H9 (cell line): ENCODE measurements at regions not wholly inside any gene's neighbourhood (a gene's known extent, or its start where the extent isn't known, plus 50 kb on each side); places are given as distances from the start of the nearest gene placed in this dataset.

Source experiments
- DNase-seq: peaks from one replicate; pipeline ENCODE4 v3.0.0-alpha.2; 2017
- H2AFZ ChIP-seq: one replicate; pipeline ENCODE4 v1.6.1; 2013; ENCODE audit warnings: mild to moderate bottlenecking, low read length, control low read depth, moderate library complexity
- H2AK5ac ChIP-seq: 2 replicates; pipeline ENCODE4 v1.6.1; 2013; ENCODE audit warnings: low read length, control low read depth, mixed read lengths; ENCODE audit not compliant: insufficient read length
- H2BK120ac ChIP-seq: one replicate; pipeline ENCODE4 v1.6.1; 2013; ENCODE audit warnings: low read depth, mild to moderate bottlenecking, low read length, control low read depth, inconsistent platforms; ENCODE audit not compliant: poor library complexity, severe bottlenecking
- H2BK12ac ChIP-seq: 2 replicates; pipeline ENCODE4 v1.6.1; 2013; ENCODE audit warnings: low read length, control low read depth, mixed read lengths, low read depth; ENCODE audit not compliant: insufficient read length
- H2BK15ac ChIP-seq: 2 replicates; pipeline ENCODE4 v1.6.1; 2013; ENCODE audit warnings: low read depth, low read length, control low read depth
- H2BK20ac ChIP-seq: one replicate; pipeline ENCODE4 v1.6.1; 2013; ENCODE audit warnings: low read depth, mild to moderate bottlenecking, low read length, control low read depth, inconsistent platforms; ENCODE audit not compliant: poor library complexity, severe bottlenecking
- H2BK5ac ChIP-seq: 2 replicates; pipeline ENCODE4 v1.6.1; 2013; ENCODE audit warnings: low read length, control low read depth, mixed read lengths; ENCODE audit not compliant: insufficient read length
- H3K14ac ChIP-seq: 2 replicates; pipeline ENCODE4 v1.6.1; 2013; ENCODE audit warnings: low read length, control low read depth; ENCODE audit not compliant: insufficient read depth
- H3K18ac ChIP-seq: 2 replicates; pipeline ENCODE4 v1.6.1; 2013; ENCODE audit warnings: low read depth, mild to moderate bottlenecking, mixed read lengths, low read length, control low read depth; ENCODE audit not compliant: insufficient read length
- H3K23ac ChIP-seq: 2 replicates; pipeline ENCODE4 v1.6.1; 2013; ENCODE audit warnings: low read length, control low read depth, mixed read lengths, low read depth; ENCODE audit not compliant: insufficient read length
- H3K23me2 ChIP-seq: 2 replicates; pipeline ENCODE4 v1.6.1; 2013; ENCODE audit warnings: low read depth, mild to moderate bottlenecking, mixed read lengths, low read length, control low read depth; ENCODE audit not compliant: insufficient read length, poor library complexity, severe bottlenecking
- H3K27ac ChIP-seq: 2 replicates; pipeline ENCODE4 v1.5.1; 2013; ENCODE audit warnings: low read length, control low read depth, mixed read lengths, low read depth; ENCODE audit not compliant: insufficient read length
- H3K27me3 ChIP-seq: 2 replicates; pipeline ENCODE4 v1.6.1; 2013; ENCODE audit warnings: low read length, control low read depth, inconsistent platforms; ENCODE audit not compliant: insufficient read depth
- H3K4ac ChIP-seq: 2 replicates; pipeline ENCODE4 v1.6.1; 2013; ENCODE audit warnings: low read depth, mild to moderate bottlenecking, control low read depth, inconsistent platforms, low read length, moderate library complexity
- H3K4me1 ChIP-seq: 2 replicates; pipeline ENCODE4 v1.6.1; 2013; ENCODE audit warnings: low read length, control low read depth, inconsistent platforms; ENCODE audit not compliant: insufficient read depth
- H3K4me2 ChIP-seq: 2 replicates; pipeline ENCODE4 v1.6.1; 2013; ENCODE audit warnings: low read length, control low read depth, mixed read lengths; ENCODE audit not compliant: insufficient read length, insufficient read depth
- H3K56ac ChIP-seq: 2 replicates; pipeline ENCODE4 v1.6.1; 2013; ENCODE audit warnings: low read depth, mild to moderate bottlenecking, mixed read lengths, low read length, control low read depth; ENCODE audit not compliant: insufficient read length
- H3K79me1 ChIP-seq: 2 replicates; pipeline ENCODE4 v1.6.1; 2013; ENCODE audit warnings: low read depth, mild to moderate bottlenecking, moderate library complexity, low read length, control low read depth, inconsistent platforms; ENCODE audit not compliant: insufficient read depth, poor library complexity, severe bottlenecking
- H3K79me2 ChIP-seq: 2 replicates; pipeline ENCODE4 v1.6.1; 2013; ENCODE audit warnings: low read length, control low read depth, inconsistent platforms; ENCODE audit not compliant: insufficient read depth
- H3K9ac ChIP-seq: 2 replicates; pipeline ENCODE4 v1.6.1; 2013; ENCODE audit warnings: low read length, control low read depth, mixed read lengths; ENCODE audit not compliant: insufficient read length; ENCODE audit errors: extremely low read depth
- H3K9me3 ChIP-seq: one replicate; pipeline ENCODE4 v1.6.1; 2013; ENCODE audit warnings: low read depth, low read length, inconsistent platforms; ENCODE audit not compliant: control insufficient read depth
- H3T11ph ChIP-seq: one replicate; pipeline ENCODE4 v1.6.1; 2013; ENCODE audit warnings: mild to moderate bottlenecking, low read length, control low read depth, inconsistent platforms
- H4K20me1 ChIP-seq: one replicate; pipeline ENCODE4 v1.6.1; 2013; ENCODE audit not compliant: control insufficient read depth, insufficient read length, insufficient read depth
- H4K5ac ChIP-seq: 2 replicates; pipeline ENCODE4 v1.6.1; 2013; ENCODE audit warnings: low read depth, mild to moderate bottlenecking, mixed read lengths, low read length, control low read depth; ENCODE audit not compliant: insufficient read length
- H4K8ac ChIP-seq: replicated peaks from 2 replicates; pipeline ENCODE4 v1.6.1; 2013; ENCODE audit warnings: low read length, control low read depth, mixed read lengths, low read depth; ENCODE audit not compliant: insufficient read length
- H4K91ac ChIP-seq: 2 replicates; pipeline ENCODE4 v1.6.1; 2013; ENCODE audit warnings: low read depth, mild to moderate bottlenecking, moderate library complexity, mixed read lengths, low read length, control low read depth; ENCODE audit not compliant: insufficient read length
- H3K27ac Mint-ChIP-seq, 3 experiments: 2 replicates in 2 of 3; 3 replicates in 1 of 3; pipeline ENCODE4 v1.8.0; 2020 to 2021; ENCODE audit warnings: mixed read lengths in 3 of 3, mild to moderate bottlenecking in 1 of 3, moderate library complexity in 1 of 3
- H3K27me3 Mint-ChIP-seq: 2 replicates; pipeline ENCODE4 v1.8.0; 2021; ENCODE audit warnings: low read depth, mild to moderate bottlenecking, moderate library complexity, mixed read lengths
- H3K36me3 Mint-ChIP-seq, 3 experiments: 2 replicates in 2 of 3; 3 replicates in 1 of 3; pipeline ENCODE4 v1.8.0; 2020 to 2021; ENCODE audit warnings: low read depth in 3 of 3, mixed read lengths in 3 of 3; ENCODE audit not compliant: insufficient read depth in 1 of 3
- H3K4me1 Mint-ChIP-seq, 2 experiments: 2 replicates each; pipeline ENCODE4 v1.8.0; 2020; ENCODE audit warnings: mixed read lengths in 2 of 2
- H3K4me3 Mint-ChIP-seq, 2 experiments: 2 replicates in 1 of 2; 3 replicates in 1 of 2; pipeline ENCODE4 v1.8.0; 2020 to 2021; ENCODE audit warnings: mild to moderate bottlenecking in 2 of 2, mixed read lengths in 2 of 2, moderate library complexity in 1 of 2
- H3K9me3 Mint-ChIP-seq, 2 experiments: 2 replicates in 1 of 2; 3 replicates in 1 of 2; pipeline ENCODE4 v1.8.0; 2020; ENCODE audit warnings: mild to moderate bottlenecking in 2 of 2, mixed read lengths in 2 of 2, moderate library complexity in 1 of 2
- CTCF ChIP-seq: fragments of 200-600 bp; sonication (generic); conservative IDR thresholded peaks from 3 replicates; pipeline ENCODE4 v1.8.0; 2021; ENCODE audit warnings: antibody characterized with exemption, mild to moderate bottlenecking
- WGBS: extraction: QIAGEN DNeasy Blood & Tissue Kit; methylation state at CpG from one replicate; pipeline ENCODE4 v1.1.7; 2013; ENCODE audit warnings: missing lambda C conversion rate, low lambda C conversion rate, mixed read lengths; ENCODE audit not compliant: insufficient read length; ENCODE audit errors: extremely low coverage; 5-methylcytosine and 5-hydroxymethylcytosine counted together

- H3K9ac ChIP-seq = no peak overlapping the region
- H3K9me3 ChIP-seq = no peaks in the 10 kb centered on the region
- H2BK12ac ChIP-seq = no peak overlapping the region
- no peaks in the 10 kb centered on the region; a peak in 2 of 7 replicates for H3K36me3 Mint-ChIP-seq
- WGBS = 100% methylated on average over 1 of the region's 2 CpGs
- H3K27ac Mint-ChIP-seq = no peak overlapping the region; a peak in 1 of 7 replicates
- no peak overlapping the region for H3K27ac ChIP-seq
- H3K79me1 ChIP-seq = no peaks in the 10 kb centered on the region
- H3K79me2 ChIP-seq = no peaks in the 10 kb centered on the region
- no peak overlapping the region for H2AFZ ChIP-seq
- no peak for TF ChIP-seq CTCF
- H4K91ac ChIP-seq = no peak overlapping the region
- H3K4me3 Mint-ChIP-seq = no peak overlapping the region
- H2BK15ac ChIP-seq = no peak overlapping the region
- peaks cover 19 to 20% of the 10 kb centered on the region in 2 experiments for H3K9me3 Mint-ChIP-seq
- no peaks in the 10 kb centered on the region for H4K20me1 ChIP-seq
- no peak overlapping the region for H3K14ac ChIP-seq
- DNase-seq = no peak
- H4K5ac ChIP-seq = no peak overlapping the region
- H3K4ac ChIP-seq = no peak overlapping the region
- no peak overlapping the region for H2BK20ac ChIP-seq
- no peak overlapping the region for H3K56ac ChIP-seq
- H4K8ac ChIP-seq = no peak overlapping the region
- no peak overlapping the region for H3T11ph ChIP-seq
- H3K4me1 ChIP-seq = no peaks in the 10 kb centered on the region
- H3K4me2 ChIP-seq = no peak overlapping the region
- H2AK5ac ChIP-seq = no peak overlapping the region
- H3K23ac ChIP-seq = no peak overlapping the region
- H3K18ac ChIP-seq = no peak overlapping the region
- H2BK5ac ChIP-seq = no peak overlapping the region
- H3K27me3 Mint-ChIP-seq = peaks cover 4% of the 10 kb centered on the region
- H3K27me3 ChIP-seq = no peaks in the 10 kb centered on the region
- peaks cover 1 to 8% of the 10 kb centered on the region in 2 experiments for H3K4me1 Mint-ChIP-seq
- no peaks in the 10 kb centered on the region for H3K23me2 ChIP-seq
- no peak overlapping the region for H2BK120ac ChIP-seq
Observed at GRCh38 chr7:149381245-149381644, 79.6 kb downstream of the ZNF777 start.
